CD14-positive monocyte (primary cell): ENCODE measurements at regions not wholly inside any gene's neighbourhood (a gene's known extent, or its start where the extent isn't known, plus 50 kb on each side); places are given as distances from the start of the nearest gene placed in this dataset.

Experiments
- DNase-seq, 3 donors: peaks; one replicate each; pipeline ENCODE4 v3.0.0-alpha.2; 2011 to 2022
- H2AFZ ChIP-seq: 2 replicates; pipeline ENCODE4 v1.6.0; 2012; ENCODE audit warnings: mild to moderate bottlenecking, low read depth, low read length, inconsistent platforms; ENCODE audit not compliant: insufficient read depth, poor library complexity, severe bottlenecking
- H3K27ac ChIP-seq, 2 donors: 1 replicate in 1 of 2; 2 replicates in 1 of 2; pipeline ENCODE4 v1.5.1; 2012 to 2013; ENCODE audit warnings: low read length in 2 of 2, control low read depth in 1 of 2, inconsistent platforms in 1 of 2, low read depth in 1 of 2, mild to moderate bottlenecking in 1 of 2
- H3K27me3 ChIP-seq, 2 donors: one replicate each; pipeline versions ENCODE4 v1.6.0 to v1.6.1; 2011 to 2013; ENCODE audit warnings: low read length in 2 of 2; ENCODE audit not compliant: control insufficient read depth in 2 of 2, insufficient read depth in 2 of 2
- H3K36me3 ChIP-seq, 2 donors: replicated peaks in 1 of 2; 1 replicate in 1 of 2; 2 replicates in 1 of 2; pipeline versions ENCODE4 v1.5.1 to v1.6.1; 2012 to 2013; ENCODE audit warnings: low read length in 2 of 2, control low read depth in 1 of 2, inconsistent platforms in 1 of 2, mild to moderate bottlenecking in 1 of 2; ENCODE audit not compliant: insufficient read depth in 2 of 2, control insufficient read depth in 1 of 2
- H3K4me1 ChIP-seq, 2 donors: 1 replicate in 1 of 2; 2 replicates in 1 of 2; pipeline versions ENCODE4 v1.5.1 to v1.6.1; 2012 to 2013; ENCODE audit warnings: low read length in 2 of 2, control low read depth in 1 of 2, inconsistent platforms in 1 of 2, mild to moderate bottlenecking in 1 of 2, moderate library complexity in 1 of 2; ENCODE audit not compliant: insufficient read depth in 2 of 2, control insufficient read depth in 1 of 2
- H3K4me2 ChIP-seq: replicated peaks from 2 replicates; pipeline ENCODE3; 2012; ENCODE audit warnings: low read length, moderate library complexity, mild to moderate bottlenecking; ENCODE audit not compliant: poor library complexity, severe bottlenecking; ENCODE audit errors: extremely low read depth
- H3K4me3 ChIP-seq, 3 experiments: fragments of 200-600 bp in 1 of 3; sonication (generic) in 1 of 3; replicated peaks in 1 of 3; 1 replicate in 2 of 3; 2 replicates in 1 of 3; pipeline ENCODE4 v1.5.1; 2011 to 2013; ENCODE audit warnings: low read length in 3 of 3, mild to moderate bottlenecking in 3 of 3, control low read depth in 2 of 3, low read depth in 2 of 3, inconsistent platforms in 1 of 3, moderate library complexity in 1 of 3
- H3K79me2 ChIP-seq: 2 replicates; pipeline ENCODE4 v1.6.0; 2012; ENCODE audit warnings: mild to moderate bottlenecking, control low read depth, inconsistent platforms, low read length, moderate library complexity; ENCODE audit not compliant: insufficient read depth
- H3K9ac ChIP-seq: 2 replicates; pipeline ENCODE4 v1.6.0; 2017; ENCODE audit warnings: low read length, mild to moderate bottlenecking; ENCODE audit not compliant: insufficient read depth, poor library complexity, severe bottlenecking
- H3K9me3 ChIP-seq, 2 donors: replicated peaks in 1 of 2; 1 replicate in 1 of 2; 2 replicates in 1 of 2; pipeline versions ENCODE4 v1.5.1 to v1.6.1; 2012 to 2013; ENCODE audit warnings: low read length in 2 of 2, control low read depth in 1 of 2; ENCODE audit not compliant: control insufficient read depth in 1 of 2, insufficient read depth in 1 of 2
- H4K20me1 ChIP-seq: 2 replicates; pipeline ENCODE4 v1.6.0; 2012; ENCODE audit warnings: mild to moderate bottlenecking, low read length, control low read depth, moderate library complexity; ENCODE audit not compliant: insufficient read depth
- H3K27ac Mint-ChIP-seq, 7 donors: one replicate each; pipeline ENCODE4 v1.8.0; 2020; ENCODE audit warnings: mild to moderate bottlenecking in 7 of 7, mixed read lengths in 7 of 7, moderate library complexity in 6 of 7, inconsistent platforms in 2 of 7
- H3K27me3 Mint-ChIP-seq, 3 donors: one replicate each; pipeline ENCODE4 v1.8.0; 2021 to 2022; ENCODE audit warnings: low read depth in 3 of 3, mild to moderate bottlenecking in 3 of 3, mixed read lengths in 3 of 3, moderate library complexity in 3 of 3, inconsistent platforms in 1 of 3
- H3K36me3 Mint-ChIP-seq, 2 donors: one replicate each; pipeline ENCODE4 v1.8.0; 2020; ENCODE audit warnings: mixed read lengths in 2 of 2, inconsistent platforms in 1 of 2, mild to moderate bottlenecking in 1 of 2
- H3K4me1 Mint-ChIP-seq: one replicate; pipeline ENCODE4 v1.8.0; 2020; ENCODE audit warnings: mild to moderate bottlenecking, mixed read lengths
- H3K4me3 Mint-ChIP-seq, 2 donors: one replicate each; pipeline ENCODE4 v1.8.0; 2020; ENCODE audit warnings: mild to moderate bottlenecking in 2 of 2, mixed read lengths in 2 of 2, moderate library complexity in 1 of 2
- H3K9me3 Mint-ChIP-seq, 7 donors: one replicate each; pipeline ENCODE4 v1.8.0; 2020 to 2022; ENCODE audit warnings: mixed read lengths in 7 of 7, mild to moderate bottlenecking in 6 of 7, moderate library complexity in 6 of 7, inconsistent platforms in 2 of 7
- WGBS: methylation state at CpG from one replicate; pipeline ENCODE4 v1.1.5; 2013; ENCODE audit warnings: missing lambda C conversion rate; ENCODE audit not compliant: insufficient coverage; 5-methylcytosine and 5-hydroxymethylcytosine counted together
- intact Hi-C, 2 donors: fragments of 100-400 bp; cut with micrococcal nuclease; formaldehyde crosslinking; loops; one replicate each; pipeline versions ENCODE4 v1.15.0 to v1.15.1; 2023
- TF ChIP-seq, protein P1 (sequence below): fragments of 200-600 bp; IDR thresholded peaks from one replicate; pipeline ENCODE4 v1.8.0; 2022; ENCODE audit warnings: antibody characterized with exemption, mild to moderate bottlenecking

DNA sequence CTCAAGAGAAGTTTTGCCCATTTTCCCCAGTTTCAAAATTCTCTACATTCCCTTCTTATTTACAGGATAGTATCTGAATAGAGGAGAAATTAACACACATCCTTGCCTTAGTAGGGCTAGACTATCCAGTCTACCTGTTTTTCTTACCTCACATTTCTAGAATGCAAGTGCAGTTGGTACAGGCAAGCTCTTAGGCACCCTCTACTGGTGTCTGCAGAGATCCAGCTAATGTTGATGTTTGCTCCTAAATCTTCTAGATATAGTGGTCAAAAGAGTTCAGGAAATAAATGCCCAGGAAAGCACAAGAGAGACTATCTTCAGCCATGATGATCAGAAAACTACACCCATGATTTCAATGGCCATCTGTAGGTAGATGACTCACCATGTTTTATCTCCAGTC is 205.3 kb downstream of the HTR7 start:
- no peaks in the 10 kb centered on the region for H3K36me3 ChIP-seq
- no peak overlapping the region for H3K9ac ChIP-seq
- DNase-seq, result no peak
- no peak overlapping the region for H3K4me3 Mint-ChIP-seq
- H3K79me2 ChIP-seq, result no peaks in the 10 kb centered on the region
- no peaks in the 10 kb centered on the region for H4K20me1 ChIP-seq
- intact Hi-C loops, result no loop called here
- H3K27me3 Mint-ChIP-seq, result peaks cover 0 to 1% (median 0%) of the 10 kb centered on the region in 3 donors
- no peak overlapping the region for H3K4me2 ChIP-seq
- H2AFZ ChIP-seq, result no peak overlapping the region
- no peaks in the 10 kb centered on the region for H3K27me3 ChIP-seq
- H3K36me3 Mint-ChIP-seq, result no peaks in the 10 kb centered on the region
- peaks cover 0 to 7% (median 3%) of the 10 kb centered on the region in 7 donors for H3K9me3 Mint-ChIP-seq
- no peaks in the 10 kb centered on the region for H3K4me1 ChIP-seq
- H3K4me1 Mint-ChIP-seq, result no peaks in the 10 kb centered on the region
- no peak overlapping the region for H3K27ac ChIP-seq
- H3K4me3 ChIP-seq, result no peak overlapping the region
- no peak overlapping the region for H3K27ac Mint-ChIP-seq
- no peaks in the 10 kb centered on the region for H3K9me3 ChIP-seq
- TF ChIP-seq, protein P1, sequence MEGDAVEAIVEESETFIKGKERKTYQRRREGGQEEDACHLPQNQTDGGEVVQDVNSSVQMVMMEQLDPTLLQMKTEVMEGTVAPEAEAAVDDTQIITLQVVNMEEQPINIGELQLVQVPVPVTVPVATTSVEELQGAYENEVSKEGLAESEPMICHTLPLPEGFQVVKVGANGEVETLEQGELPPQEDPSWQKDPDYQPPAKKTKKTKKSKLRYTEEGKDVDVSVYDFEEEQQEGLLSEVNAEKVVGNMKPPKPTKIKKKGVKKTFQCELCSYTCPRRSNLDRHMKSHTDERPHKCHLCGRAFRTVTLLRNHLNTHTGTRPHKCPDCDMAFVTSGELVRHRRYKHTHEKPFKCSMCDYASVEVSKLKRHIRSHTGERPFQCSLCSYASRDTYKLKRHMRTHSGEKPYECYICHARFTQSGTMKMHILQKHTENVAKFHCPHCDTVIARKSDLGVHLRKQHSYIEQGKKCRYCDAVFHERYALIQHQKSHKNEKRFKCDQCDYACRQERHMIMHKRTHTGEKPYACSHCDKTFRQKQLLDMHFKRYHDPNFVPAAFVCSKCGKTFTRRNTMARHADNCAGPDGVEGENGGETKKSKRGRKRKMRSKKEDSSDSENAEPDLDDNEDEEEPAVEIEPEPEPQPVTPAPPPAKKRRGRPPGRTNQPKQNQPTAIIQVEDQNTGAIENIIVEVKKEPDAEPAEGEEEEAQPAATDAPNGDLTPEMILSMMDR, result no peak

DNA sequence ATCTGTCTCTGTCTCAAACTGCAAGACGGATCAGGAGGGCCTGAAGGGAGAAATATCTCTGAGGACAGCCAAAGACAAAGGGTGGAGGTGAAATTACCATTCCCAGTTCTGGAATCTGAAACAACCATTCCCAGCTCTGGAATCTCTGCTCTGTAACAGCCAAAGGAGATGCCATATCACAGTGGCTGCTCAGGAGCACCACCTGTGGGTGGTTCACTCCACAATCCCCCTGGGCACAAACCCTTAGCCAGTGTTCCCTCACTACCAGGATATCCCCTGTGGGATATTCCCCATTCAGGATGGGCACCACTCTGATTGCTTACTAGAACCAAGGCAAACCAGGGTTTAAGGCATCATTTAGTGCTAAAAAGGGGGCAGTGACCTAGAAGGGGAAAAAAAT is 199.0 kb downstream of the HTR7 start:
- Mint-ChIP-seq H3K4me1 (no peaks in the 10 kb centered on the region), H3K36me3 (no peaks in the 10 kb centered on the region), H3K9me3 (peaks cover 0 to 11% (median 2%) of the 10 kb centered on the region in 7 donors), H3K27me3 (no peaks in the 10 kb centered on the region), H3K27ac (no peak overlapping the region), H3K4me3 (no peak overlapping the region)
- no peaks in the 10 kb centered on the region for H3K79me2 ChIP-seq
- no peaks in the 10 kb centered on the region for H3K27me3 ChIP-seq
- no peaks in the 10 kb centered on the region for H3K36me3 ChIP-seq
- WGBS, result 60% methylated on average over 1 of the region's 1 CpG
- H3K4me1 ChIP-seq, result no peaks in the 10 kb centered on the region
- no peak overlapping the region for H3K4me2 ChIP-seq
- H3K4me3 ChIP-seq, result no peak overlapping the region
- H4K20me1 ChIP-seq, result no peaks in the 10 kb centered on the region
- H3K27ac ChIP-seq, result no peak overlapping the region
- no peak overlapping the region for H2AFZ ChIP-seq
- no peak overlapping the region for H3K9ac ChIP-seq
- no peak for DNase-seq
- intact Hi-C loops, result no loop called here
- TF ChIP-seq, protein P1, result no peak
- H3K9me3 ChIP-seq, result peaks cover 0 to 3% of the 10 kb centered on the region in 2 donors
